ENCODE measurements at regions not wholly inside any gene's neighbourhood (a gene's known extent, or its start where the extent isn't known, plus 50 kb on each side); places are given as distances from the start of the nearest gene placed in this dataset.

GRCh38 chr2:136305517-136306192 lies 187.7 kb upstream of the CXCR4 start (continued):
- TF ChIP-seq HSF1 (IDR thresholded peaks at IDR 0.05; ENCODE audit: low read depth, low read length) (no peak), RCOR1 (conservative IDR thresholded peaks at IDR 0.05; ENCODE audit: low read depth, low read length) (0 out of 2 replicates have a peak, but pooled peaks have one; percentile 41), USF1 (IDR thresholded peaks at IDR 0.05; ENCODE audit: borderline replicate concordance, extremely low read length, insufficient read depth, low read depth, low read length) (peak; percentile 47), SKIL (IDR thresholded peaks at IDR 0.05; ENCODE audit: low read depth, poor library complexity, severe bottlenecking) (peak; percentile 84), TCF3 (IDR thresholded peaks at IDR 0.05; ENCODE audit: borderline replicate concordance, insufficient read depth, low read depth, low read length) (0 out of 2 replicates have a peak, but pooled peaks have one; percentile 48), ZBTB4 (CRISPR knock-in tag; IDR thresholded peaks at IDR 0.05) (no peak), IKZF1 (conservative IDR thresholded peaks at IDR 0.05) (peak; percentile 29; the same call in 1 of the 2 replicates), MXI1 (IDR thresholded peaks at IDR 0.05; ENCODE audit: low read depth, low read length) (peak; percentile 71; the same call in 1 of the 2 replicates), MEF2B (IDR thresholded peaks at IDR 0.05; ENCODE audit: partially characterized antibody, poor library complexity, severe bottlenecking) (peak; percentile 28), MLLT1 (IDR thresholded peaks at IDR 0.05) (peak; percentile 41; the same call in 1 of the 2 replicates), RUNX3 (IDR thresholded peaks at IDR 0.05; ENCODE audit: low read length) (peak; percentile 84), MAX (IDR thresholded peaks at IDR 0.05; ENCODE audit: low read depth, low read length) (peak; percentile 82; the same call in 1 of the 2 replicates), ZBED1 (IDR thresholded peaks at IDR 0.05; ENCODE audit: borderline replicate concordance) (no peak), BHLHE40 (IDR thresholded peaks at IDR 0.05; ENCODE audit: borderline replicate concordance in 1 of 2, low read depth in 2 of 2, low read length in 1 of 2) (peak; percentile 52 to 72; a peak in 1 of 4 replicates), YBX1 (IDR thresholded peaks at IDR 0.05) (no peak), HDGF (IDR thresholded peaks at IDR 0.05) (peak; percentile 73)

All from GM12878 (cell line).